ENCODE measurements at regions not wholly inside any gene's neighbourhood (a gene's known extent, or its start where the extent isn't known, plus 50 kb on each side); places are given as distances from the start of the nearest gene placed in this dataset.

DNA sequence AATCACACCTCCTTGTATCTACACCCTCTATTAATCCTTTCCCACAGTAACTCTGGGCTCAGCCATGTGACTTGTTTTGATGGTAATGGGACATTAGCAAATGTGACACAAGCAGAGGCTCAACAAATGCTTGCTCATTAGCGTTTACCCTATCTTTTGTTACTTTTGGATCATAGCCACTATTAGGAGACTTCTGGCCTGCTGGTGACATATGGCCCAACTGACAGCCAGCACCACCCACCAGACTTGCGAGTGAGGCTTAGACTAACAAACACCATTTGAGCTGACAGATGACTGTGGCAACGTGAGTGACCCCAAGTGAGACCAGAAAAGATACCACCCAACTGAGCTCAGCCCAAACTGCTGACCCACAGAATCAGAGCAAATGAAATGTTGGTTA is 154.1 kb downstream of the OLFM4 start:
- H3K4me2 ChIP-seq, result no peak overlapping the region
- H3K9me2 ChIP-seq (replicated peaks; ENCODE audit: insufficient read depth), result no peaks in the 10 kb centered on the region
- TF ChIP-seq EZH2phosphoT487 (IDR thresholded peaks at IDR 0.05; ENCODE audit: low read depth, severe bottlenecking, unreplicated experiment) (no peak), EZH2 (IDR thresholded peaks at IDR 0.05; ENCODE audit: borderline replicate concordance) (no peak)
- TF ChIP-seq, protein P1, sequence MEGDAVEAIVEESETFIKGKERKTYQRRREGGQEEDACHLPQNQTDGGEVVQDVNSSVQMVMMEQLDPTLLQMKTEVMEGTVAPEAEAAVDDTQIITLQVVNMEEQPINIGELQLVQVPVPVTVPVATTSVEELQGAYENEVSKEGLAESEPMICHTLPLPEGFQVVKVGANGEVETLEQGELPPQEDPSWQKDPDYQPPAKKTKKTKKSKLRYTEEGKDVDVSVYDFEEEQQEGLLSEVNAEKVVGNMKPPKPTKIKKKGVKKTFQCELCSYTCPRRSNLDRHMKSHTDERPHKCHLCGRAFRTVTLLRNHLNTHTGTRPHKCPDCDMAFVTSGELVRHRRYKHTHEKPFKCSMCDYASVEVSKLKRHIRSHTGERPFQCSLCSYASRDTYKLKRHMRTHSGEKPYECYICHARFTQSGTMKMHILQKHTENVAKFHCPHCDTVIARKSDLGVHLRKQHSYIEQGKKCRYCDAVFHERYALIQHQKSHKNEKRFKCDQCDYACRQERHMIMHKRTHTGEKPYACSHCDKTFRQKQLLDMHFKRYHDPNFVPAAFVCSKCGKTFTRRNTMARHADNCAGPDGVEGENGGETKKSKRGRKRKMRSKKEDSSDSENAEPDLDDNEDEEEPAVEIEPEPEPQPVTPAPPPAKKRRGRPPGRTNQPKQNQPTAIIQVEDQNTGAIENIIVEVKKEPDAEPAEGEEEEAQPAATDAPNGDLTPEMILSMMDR (IDR thresholded peaks at IDR 0.05; ENCODE audit: poor library complexity), result no peak
- H3K79me2 ChIP-seq, result no peaks in the 10 kb centered on the region
- WGBS (ENCODE audit: low lambda C conversion rate, missing lambda C conversion rate), result 83% methylated on average over 3 of the region's 3 CpGs
- DNase-seq (ENCODE audit: low spot score), result no peak
- no peak overlapping the region for H2AFZ ChIP-seq
- H3K4me1 ChIP-seq (ENCODE audit: insufficient read depth), result no peaks in the 10 kb centered on the region
- no peaks in the 10 kb centered on the region for H4K20me1 ChIP-seq (ENCODE audit: insufficient read depth, poor library complexity, severe bottlenecking)
- no peaks in the 10 kb centered on the region for H3K27me3 ChIP-seq
- H3K27ac ChIP-seq, result no peak overlapping the region
- H3K4me3 ChIP-seq, result no peak overlapping the region
- no peaks in the 10 kb centered on the region for H3K36me3 ChIP-seq (replicated peaks; ENCODE audit: insufficient read depth, low read depth)
- H3K9me3 ChIP-seq (ENCODE audit: low read depth), result no peaks in the 10 kb centered on the region

DNA sequence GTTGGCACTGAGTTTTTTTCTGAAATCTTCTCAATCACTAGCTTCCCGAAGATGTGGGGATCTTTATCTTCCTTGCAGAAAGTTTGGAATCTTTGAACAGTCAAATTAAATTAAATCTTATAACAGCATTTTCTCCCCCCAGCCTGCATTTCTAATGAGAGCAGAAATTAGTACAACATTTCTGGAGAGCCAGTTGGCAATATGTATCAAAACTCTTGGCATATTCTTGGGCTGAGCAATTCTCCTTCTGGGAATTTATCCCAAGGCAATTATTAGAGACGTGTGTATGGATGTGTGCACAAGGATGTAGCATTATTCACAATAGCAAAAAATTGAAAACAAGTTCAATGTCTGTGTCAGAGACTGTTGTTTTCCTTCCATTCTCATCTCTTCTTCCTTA is 159.5 kb downstream of the OLFM4 start:
- Histone ChIP-seq H3K4me3 (no peak overlapping the region), H3K36me3 (replicated peaks; ENCODE audit: insufficient read depth, low read depth) (no peaks in the 10 kb centered on the region), H3K9me2 (replicated peaks; ENCODE audit: insufficient read depth) (no peaks in the 10 kb centered on the region), H3K4me2 (no peak overlapping the region), H3K4me1 (ENCODE audit: insufficient read depth) (no peaks in the 10 kb centered on the region), H4K20me1 (ENCODE audit: insufficient read depth, poor library complexity, severe bottlenecking) (no peaks in the 10 kb centered on the region), H2AFZ (no peak overlapping the region), H3K79me2 (no peaks in the 10 kb centered on the region), H3K9me3 (ENCODE audit: low read depth) (no peaks in the 10 kb centered on the region), H3K27me3 (no peaks in the 10 kb centered on the region), H3K27ac (no peak overlapping the region)
- no peak for DNase-seq (ENCODE audit: low spot score)
- TF ChIP-seq EZH2phosphoT487 (IDR thresholded peaks at IDR 0.05; ENCODE audit: low read depth, severe bottlenecking, unreplicated experiment) (no peak), EZH2 (IDR thresholded peaks at IDR 0.05; ENCODE audit: borderline replicate concordance) (no peak)
- TF ChIP-seq, protein P1 (IDR thresholded peaks at IDR 0.05; ENCODE audit: poor library complexity), result no peak
- 89% methylated on average over 2 of the region's 2 CpGs for WGBS (ENCODE audit: low lambda C conversion rate, missing lambda C conversion rate)

DNA sequence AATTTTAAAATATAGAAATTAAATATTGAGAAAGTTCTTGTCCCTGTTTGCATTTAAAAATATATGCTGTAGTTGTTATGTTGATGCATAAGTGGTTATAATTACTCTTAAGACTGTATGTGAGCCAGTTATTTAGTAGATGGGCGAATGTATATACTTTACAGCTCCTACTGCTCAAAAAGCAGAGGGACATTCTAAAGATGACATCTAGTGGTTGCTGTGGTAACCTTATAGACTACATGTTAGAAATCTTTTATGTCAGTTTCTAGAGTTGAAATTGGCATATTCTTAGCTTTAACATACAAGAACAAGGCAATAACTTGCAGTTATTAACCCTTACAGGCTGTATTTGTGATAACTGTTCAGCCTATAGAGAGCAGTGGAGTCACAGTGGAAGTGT is 160.5 kb downstream of the OLFM4 start:
- no peaks in the 10 kb centered on the region for H3K9me2 ChIP-seq (replicated peaks; ENCODE audit: insufficient read depth)
- no peak overlapping the region for H3K4me3 ChIP-seq
- WGBS (ENCODE audit: low lambda C conversion rate, missing lambda C conversion rate), result 61% methylated on average over 1 of the region's 1 CpG

More for the DNA sequence above, 160.5 kb downstream of the OLFM4 start:
- Histone ChIP-seq H3K27ac (no peak overlapping the region), H3K4me2 (no peak overlapping the region), H4K20me1 (ENCODE audit: insufficient read depth, poor library complexity, severe bottlenecking) (no peaks in the 10 kb centered on the region), H3K27me3 (no peaks in the 10 kb centered on the region), H3K9me3 (ENCODE audit: low read depth) (no peaks in the 10 kb centered on the region), H3K36me3 (replicated peaks; ENCODE audit: insufficient read depth, low read depth) (no peaks in the 10 kb centered on the region), H3K79me2 (no peaks in the 10 kb centered on the region), H3K4me1 (ENCODE audit: insufficient read depth) (no peaks in the 10 kb centered on the region), H2AFZ (no peak overlapping the region)
- DNase-seq (ENCODE audit: low spot score), result no peak
- TF ChIP-seq, protein P1 (IDR thresholded peaks at IDR 0.05; ENCODE audit: poor library complexity), result peak; percentile 44
- no peak for TF ChIP-seq EZH2phosphoT487 (IDR thresholded peaks at IDR 0.05; ENCODE audit: low read depth, severe bottlenecking, unreplicated experiment)
